ENCODE measurements at regions not wholly inside any gene's neighbourhood (a gene's known extent, or its start where the extent isn't known, plus 50 kb on each side); places are given as distances from the start of the nearest gene placed in this dataset.

GRCh38 chr4:15130441-15130840 is 128.2 kb downstream of the CPEB2 start:
- DNase-seq (ENCODE audit: low read depth): no peak

- no peak for DNase-seq (ENCODE audit: low read depth)
Observed at GRCh38 chr4:15131551-15131950, 129.3 kb downstream of the CPEB2 start.

GRCh38 chr4:15132739-15133138 is 130.5 kb downstream of the CPEB2 start:
- no peak for DNase-seq (ENCODE audit: low read depth)

GRCh38 chr4:15139599-15139998 is 137.3 kb downstream of the CPEB2 start:
- no peak for DNase-seq (ENCODE audit: low read depth)

- DNase-seq (ENCODE audit: low read depth): no peak
Observed at GRCh38 chr4:15142201-15142600, 139.9 kb downstream of the CPEB2 start.

- DNase-seq (ENCODE audit: low read depth): no peak
Observed at GRCh38 chr4:15143551-15143950, 141.3 kb downstream of the CPEB2 start.

- DNase-seq (ENCODE audit: low read depth): no peak
Observed at GRCh38 chr4:15144249-15144966, 142.1 kb downstream of the CPEB2 start.

GRCh38 chr4:15144967-15145295 is 142.7 kb downstream of the CPEB2 start:
- DNase-seq (ENCODE audit: low read depth): no peak

- no peak for DNase-seq (ENCODE audit: low read depth)
Observed at GRCh38 chr4:15145709-15146108, 143.4 kb downstream of the CPEB2 start.

GRCh38 chr4:15147714-15148113 is 145.4 kb downstream of the CPEB2 start:
- DNase-seq (ENCODE audit: low read depth): no peak

- no peak for DNase-seq (ENCODE audit: low read depth)
Observed at GRCh38 chr4:15148199-15148598, 145.9 kb downstream of the CPEB2 start.

- DNase-seq (ENCODE audit: low read depth): no peak
Observed at GRCh38 chr4:15148691-15149090, 146.4 kb downstream of the CPEB2 start.

- no peak for DNase-seq (ENCODE audit: low read depth)
Observed at GRCh38 chr4:15149234-15149838, 147.1 kb downstream of the CPEB2 start.

- DNase-seq (ENCODE audit: low read depth): no peak
Observed at GRCh38 chr4:15149839-15150592, 147.7 kb downstream of the CPEB2 start.

GRCh38 chr4:15150631-15151030 is 148.3 kb downstream of the CPEB2 start:
- DNase-seq (ENCODE audit: low read depth): no peak

- DNase-seq (ENCODE audit: low read depth): no peak
Observed at GRCh38 chr4:15151033-15151432, 148.8 kb downstream of the CPEB2 start.

GRCh38 chr4:15153662-15154061 is 151.4 kb downstream of the CPEB2 start:
- DNase-seq (ENCODE audit: low read depth): no peak

- DNase-seq (ENCODE audit: low read depth): no peak
Observed at GRCh38 chr4:15158406-15159091, 156.3 kb downstream of the CPEB2 start.

- no peak for DNase-seq (ENCODE audit: low read depth)
Observed at GRCh38 chr4:15159477-15160019, 157.3 kb downstream of the CPEB2 start.

- DNase-seq (ENCODE audit: low read depth): no peak
Observed at GRCh38 chr4:15161439-15161838, 159.2 kb downstream of the CPEB2 start.

- no peak for DNase-seq (ENCODE audit: low read depth)
Observed at GRCh38 chr4:15162046-15162445, 159.8 kb downstream of the CPEB2 start.

- DNase-seq (ENCODE audit: low read depth): no peak
Observed at GRCh38 chr4:15162465-15163283, 160.4 kb downstream of the CPEB2 start.
